Vagina (tissue), 2 donors: ENCODE measurements at regions not wholly inside any gene's neighbourhood (a gene's known extent, or its start where the extent isn't known, plus 50 kb on each side); places are given as distances from the start of the nearest gene placed in this dataset.
"Not testable (repeated sequence)": the region's sequence is repeated elsewhere in the genome, so short reads cannot be mapped to it uniquely, and the experiment has no call there.

Source experiments
- DNase-seq, 2 donors: peaks; one replicate each; pipeline ENCODE4 v3.0.0-alpha.2; 2017; ENCODE audit errors: extremely low spot score in 2 of 2
- H3K27ac ChIP-seq: fragments of 200-600 bp; sonication (generic); one replicate; pipeline ENCODE4 v1.5.1; 2019
- H3K27me3 ChIP-seq: fragments of 200-600 bp; sonication (generic); one replicate; pipeline ENCODE4 v1.5.1; 2019
- H3K36me3 ChIP-seq, 2 donors: fragments of 200-600 bp; sonication (generic); one replicate each; pipeline ENCODE4 v1.5.1; 2017 to 2019
- H3K4me1 ChIP-seq: fragments of 200-600 bp; sonication (generic); one replicate; pipeline ENCODE4 v1.5.1; 2019
- H3K4me3 ChIP-seq, 2 donors: fragments of 200-600 bp; sonication (generic); 1 replicate in 1 of 2; 2 replicates in 1 of 2; pipeline ENCODE4 v1.5.1; 2016 to 2019
- H3K9me3 ChIP-seq: fragments of 200-600 bp; sonication (generic); one replicate; pipeline ENCODE4 v1.5.1; 2019
- POLR2A ChIP-seq, 2 donors: fragments of 450-650 bp; IDR thresholded peaks; one replicate each; pipeline ENCODE4 v1.6.1; 2017; ENCODE audit warnings: antibody characterized with exemption in 2 of 2, mild to moderate bottlenecking in 2 of 2, moderate library complexity in 2 of 2
- POLR2AphosphoS5 ChIP-seq, 2 donors: sonication (generic); formaldehyde crosslinking; IDR thresholded peaks; one replicate each; pipeline ENCODE4 v1.9.0; 2017; ENCODE audit warnings: antibody characterized with exemption in 2 of 2, mild to moderate bottlenecking in 2 of 2, low read depth in 1 of 2; ENCODE audit not compliant: insufficient read depth in 1 of 2
- intact Hi-C: fragments of 100-400 bp; cut with DNase I; formaldehyde crosslinking; loops from one replicate; pipeline ENCODE4 v1.15.1; 2023
- TF ChIP-seq, protein P1 (sequence below), 3 experiments: fragments of 450-650 bp in 2 of 3; fragments of 200-600 bp in 1 of 3; sonication (generic) in 1 of 3; IDR thresholded peaks; one replicate each; pipeline ENCODE4 v1.5.1; 2017 to 2019; ENCODE audit warnings: antibody characterized with exemption in 3 of 3, mild to moderate bottlenecking in 2 of 3, moderate library complexity in 2 of 3

DNA sequence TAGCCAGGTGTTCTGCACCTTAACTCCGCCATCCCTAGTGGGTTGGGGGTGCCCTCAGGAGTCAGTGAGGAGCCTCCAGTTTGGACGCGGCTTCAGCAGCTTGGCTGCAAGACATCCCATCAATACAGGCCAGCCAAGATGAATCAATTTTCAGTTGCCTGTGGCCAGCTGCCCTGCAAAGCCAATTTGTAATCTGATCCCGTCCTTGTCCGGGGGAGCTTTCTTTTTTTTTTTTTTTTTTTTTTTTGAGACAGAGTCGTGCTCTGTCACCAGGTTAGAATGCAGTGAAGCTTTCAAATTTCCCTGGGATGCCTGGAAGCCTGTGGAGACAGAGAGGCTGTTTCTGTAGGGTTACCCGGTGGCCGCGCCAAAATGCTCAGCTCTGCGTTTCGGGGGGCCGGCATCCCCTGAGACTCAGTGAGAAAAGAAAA lies 192.5 kb downstream of the ASMT start:
- no peaks in the 10 kb centered on the region for H3K27me3 ChIP-seq
- no peaks in the 10 kb centered on the region for H3K4me1 ChIP-seq
- intact Hi-C loops = no loop called here
- H3K4me3 ChIP-seq = no peak overlapping the region
- no peak for TF ChIP-seq POLR2AphosphoS5 (IDR thresholded peaks at IDR 0.05; ENCODE audit: insufficient read depth in 1 of 2, low read depth in 1 of 2)
- TF ChIP-seq, protein P1, sequence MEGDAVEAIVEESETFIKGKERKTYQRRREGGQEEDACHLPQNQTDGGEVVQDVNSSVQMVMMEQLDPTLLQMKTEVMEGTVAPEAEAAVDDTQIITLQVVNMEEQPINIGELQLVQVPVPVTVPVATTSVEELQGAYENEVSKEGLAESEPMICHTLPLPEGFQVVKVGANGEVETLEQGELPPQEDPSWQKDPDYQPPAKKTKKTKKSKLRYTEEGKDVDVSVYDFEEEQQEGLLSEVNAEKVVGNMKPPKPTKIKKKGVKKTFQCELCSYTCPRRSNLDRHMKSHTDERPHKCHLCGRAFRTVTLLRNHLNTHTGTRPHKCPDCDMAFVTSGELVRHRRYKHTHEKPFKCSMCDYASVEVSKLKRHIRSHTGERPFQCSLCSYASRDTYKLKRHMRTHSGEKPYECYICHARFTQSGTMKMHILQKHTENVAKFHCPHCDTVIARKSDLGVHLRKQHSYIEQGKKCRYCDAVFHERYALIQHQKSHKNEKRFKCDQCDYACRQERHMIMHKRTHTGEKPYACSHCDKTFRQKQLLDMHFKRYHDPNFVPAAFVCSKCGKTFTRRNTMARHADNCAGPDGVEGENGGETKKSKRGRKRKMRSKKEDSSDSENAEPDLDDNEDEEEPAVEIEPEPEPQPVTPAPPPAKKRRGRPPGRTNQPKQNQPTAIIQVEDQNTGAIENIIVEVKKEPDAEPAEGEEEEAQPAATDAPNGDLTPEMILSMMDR (IDR thresholded peaks at IDR 0.05) = no peak
- no peak for TF ChIP-seq POLR2A (IDR thresholded peaks at IDR 0.05)
- no peaks in the 10 kb centered on the region for H3K9me3 ChIP-seq
- H3K27ac ChIP-seq = no peak overlapping the region
- H3K36me3 ChIP-seq = no peaks in the 10 kb centered on the region
- DNase-seq = peak in 1 of 2 donors; percentile 22

DNA sequence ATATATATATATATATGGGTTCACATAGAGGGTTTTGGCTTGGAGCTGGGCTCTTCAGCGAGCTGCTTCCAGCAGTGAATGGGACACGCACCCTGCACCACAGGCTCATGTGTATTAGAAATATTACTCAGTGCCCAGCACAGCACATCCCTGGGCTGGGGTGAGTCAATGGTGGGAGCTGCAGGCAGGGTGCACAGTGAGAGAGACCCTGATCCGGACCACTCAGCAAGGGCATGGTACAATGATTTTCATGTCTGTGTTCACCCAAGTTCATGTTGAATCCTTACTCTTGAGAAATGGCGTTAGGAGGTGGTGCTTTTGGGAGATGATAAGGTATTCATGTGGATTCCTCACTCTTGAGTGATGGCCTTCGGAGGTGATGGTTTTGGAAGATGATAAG lies 194.7 kb downstream of the ASMT start:
- Histone ChIP-seq H3K27ac (no peak overlapping the region), H3K9me3 (no peaks in the 10 kb centered on the region), H3K4me1 (no peaks in the 10 kb centered on the region), H3K36me3 (no peaks in the 10 kb centered on the region), H3K27me3 (no peaks in the 10 kb centered on the region), H3K4me3 (no peak overlapping the region)
- peak in 1 of 2 donors; percentile 14 for DNase-seq
- TF ChIP-seq, protein P1 (IDR thresholded peaks at IDR 0.05) = no peak
- TF ChIP-seq POLR2A (IDR thresholded peaks at IDR 0.05) = no peak
- TF ChIP-seq POLR2AphosphoS5 (IDR thresholded peaks at IDR 0.05; ENCODE audit: insufficient read depth in 1 of 2, low read depth in 1 of 2) = no peak
- intact Hi-C loops = no loop called here

GRCh38 chrX:1813809-1814208 lies 198.9 kb downstream of the ASMT start:
- Histone ChIP-seq H3K4me1 (no peaks in the 10 kb centered on the region), H3K36me3 (no peaks in the 10 kb centered on the region), H3K27me3 (no peaks in the 10 kb centered on the region), H3K27ac (no peak overlapping the region), H3K4me3 (no peak overlapping the region), H3K9me3 (no peaks in the 10 kb centered on the region)
- intact Hi-C loops = no loop called here
- peak in 1 of 2 donors; percentile 70 for DNase-seq
- TF ChIP-seq, protein P1 (IDR thresholded peaks at IDR 0.05) = no peak
- TF ChIP-seq POLR2AphosphoS5 (IDR thresholded peaks at IDR 0.05; ENCODE audit: insufficient read depth in 1 of 2, low read depth in 1 of 2) = no peak
- TF ChIP-seq POLR2A (IDR thresholded peaks at IDR 0.05) = no peak

DNA sequence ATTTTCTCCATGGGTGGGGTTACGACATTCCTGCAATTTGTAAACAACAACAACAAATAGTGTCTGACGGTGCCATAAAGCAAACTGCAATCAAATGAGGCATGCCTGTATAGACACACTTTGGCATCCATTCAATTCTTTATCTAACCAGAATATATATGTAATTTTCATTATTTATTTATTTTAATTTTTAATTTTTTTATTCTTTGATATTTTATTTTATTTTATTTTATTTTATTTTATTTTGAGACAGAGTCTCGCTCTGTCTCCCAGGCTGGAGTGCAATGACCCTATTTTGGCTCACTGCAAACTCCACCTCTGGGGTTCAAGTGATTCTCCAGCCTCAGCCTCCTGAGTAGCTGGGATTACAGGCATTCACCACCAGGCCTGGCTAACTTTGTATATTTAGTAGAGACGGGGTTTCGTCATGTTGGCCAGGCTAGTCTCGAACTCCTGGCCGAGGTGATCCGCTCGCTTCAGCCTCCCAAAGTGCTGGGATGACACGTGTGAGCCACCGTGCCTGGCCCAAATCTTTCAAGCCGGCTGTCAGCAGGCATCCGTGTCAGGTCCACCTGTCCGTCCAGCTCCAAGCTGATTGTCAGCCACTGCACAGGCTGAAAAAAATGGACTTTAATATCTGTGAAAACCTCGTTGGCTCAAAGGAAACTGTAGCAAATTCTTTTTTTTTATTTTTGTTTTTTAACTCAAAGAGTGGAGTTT lies 200.8 kb downstream of the ASMT start:
- H3K36me3 ChIP-seq = no peaks in the 10 kb centered on the region
- no peak overlapping the region for H3K27ac ChIP-seq
- DNase-seq = no peak
- no peaks in the 10 kb centered on the region for H3K4me1 ChIP-seq
- H3K27me3 ChIP-seq = no peaks in the 10 kb centered on the region
- intact Hi-C loops = no loop called here
- H3K4me3 ChIP-seq = no peak overlapping the region
- no peaks in the 10 kb centered on the region for H3K9me3 ChIP-seq
- TF ChIP-seq, protein P1 (IDR thresholded peaks at IDR 0.05) = no peak
- TF ChIP-seq POLR2A (IDR thresholded peaks at IDR 0.05) (no peak), POLR2AphosphoS5 (IDR thresholded peaks at IDR 0.05; ENCODE audit: insufficient read depth in 1 of 2, low read depth in 1 of 2) (no peak)

GRCh38 chrX:1816387-1816982 lies 201.6 kb downstream of the ASMT start:
- H3K27me3 ChIP-seq, H3K4me3 ChIP-seq, H3K9me3 ChIP-seq, DNase-seq, H3K4me1 ChIP-seq, H3K36me3 ChIP-seq, intact Hi-C loops, H3K27ac ChIP-seq: not testable (repeated sequence)
